Inferior parietal cortex (tissue), 1 donor: ENCODE measurements at regions not wholly inside any gene's neighbourhood (a gene's known extent, or its start where the extent isn't known, plus 50 kb on each side); places are given as distances from the start of the nearest gene placed in this dataset.
"Not testable (repeated sequence)": the region's sequence is repeated elsewhere in the genome, so short reads cannot be mapped to it uniquely, and the experiment has no call there.

Experiments used
- DNase-seq: peaks from one replicate; pipeline ENCODE4 v3.0.0-alpha.2; 2016; ENCODE audit errors: extremely low spot score

- DNase-seq, result peak; percentile 4
These were observed 306.4 kb downstream of the SEMA3D start for GRCh38 chr7:84880326-84880997.

GRCh38 chr7:84879570-84880325 is 307.1 kb downstream of the SEMA3D start:
- peak; percentile 13 for DNase-seq

- DNase-seq, result no peak
These were observed 308.8 kb downstream of the SEMA3D start for GRCh38 chr7:84877943-84878570.

- no peak for DNase-seq
These were observed 310.6 kb downstream of the SEMA3D start for GRCh38 chr7:84876061-84876821.

GRCh38 chr7:84865560-84865959 is 321.3 kb downstream of the SEMA3D start:
- no peak for DNase-seq

GRCh38 chr7:84857336-84857735 is 329.5 kb downstream of the SEMA3D start:
- DNase-seq, result no peak

- DNase-seq, result no peak
These were observed 331.1 kb downstream of the SEMA3D start for GRCh38 chr7:84855758-84856157.

- not testable (repeated sequence) for DNase-seq
These were observed 337.9 kb downstream of the SEMA3D start for GRCh38 chr7:84848974-84849372.

GRCh38 chr7:84848219-84848973 is 338.5 kb downstream of the SEMA3D start:
- no peak for DNase-seq

- DNase-seq, result no peak
These were observed 339.1 kb downstream of the SEMA3D start for GRCh38 chr7:84847790-84848189.

GRCh38 chr7:84847038-84847437 is 339.8 kb downstream of the SEMA3D start:
- DNase-seq, result no peak

- no peak for DNase-seq
These were observed 340.9 kb downstream of the SEMA3D start for GRCh38 chr7:84845971-84846370.

- DNase-seq, result no peak
These were observed 342.1 kb downstream of the SEMA3D start for GRCh38 chr7:84844771-84845170.

GRCh38 chr7:84841809-84842208 is 345.0 kb downstream of the SEMA3D start:
- no peak for DNase-seq

- no peak for DNase-seq
These were observed 348.0 kb downstream of the SEMA3D start for GRCh38 chr7:84838857-84839256.

GRCh38 chr7:84837405-84837804 is 349.5 kb downstream of the SEMA3D start:
- no peak for DNase-seq

GRCh38 chr7:84829719-84830118 is 357.1 kb downstream of the SEMA3D start:
- no peak for DNase-seq

GRCh38 chr7:84824057-84824651 is 362.7 kb downstream of the SEMA3D start:
- no peak for DNase-seq

- DNase-seq, result no peak
These were observed 363.3 kb downstream of the SEMA3D start for GRCh38 chr7:84823530-84823929.

- no peak for DNase-seq
These were observed 363.8 kb downstream of the SEMA3D start for GRCh38 chr7:84822941-84823510.
